ENCODE measurements at regions not wholly inside any gene's neighbourhood (a gene's known extent, or its start where the extent isn't known, plus 50 kb on each side); places are given as distances from the start of the nearest gene placed in this dataset.

- Histone ChIP-seq H3K4me3 (no peak overlapping the region), H3K4me2 (no peak overlapping the region), H3K9me3 (no peaks in the 10 kb centered on the region), H3K4me1 (no peaks in the 10 kb centered on the region), H3K27ac (no peak overlapping the region)
- WGBS (ENCODE audit: missing lambda C conversion rate), result 35% methylated on average over 11 of the region's 11 CpGs
- ChIA-PET POLR2A (no interaction called here), CTCF (interaction anchor here (1.3 kb wide), 1 partner anchor 11 kb away, joined by 3 read pairs; no protein-coding TSS in a partner anchor)
- FAIRE-seq (no peak), DNase-seq (ENCODE audit: low read depth in 1 of 2, low spot score in 1 of 2) (no peak), ATAC-seq (no peak)
- TF ChIP-seq NFE2L2 (conservative IDR thresholded peaks at IDR 0.05; ENCODE audit: low read length) (no peak), BHLHE40 (IDR thresholded peaks at IDR 0.05; ENCODE audit: low read depth, low read length) (no peak), USF2 (IDR thresholded peaks at IDR 0.05) (no peak), MAFK (IDR thresholded peaks at IDR 0.05; ENCODE audit: partially characterized antibody) (peak; percentile 65), ZFP36 (IDR thresholded peaks at IDR 0.05; ENCODE audit: borderline replicate concordance, partially characterized antibody) (no peak), GATA3 (IDR thresholded peaks at IDR 0.05; ENCODE audit: borderline replicate concordance) (no peak)
Observed at GRCh38 chr11:115961159-115962003, 457.2 kb upstream of the CADM1 start.

- Histone ChIP-seq H3K27ac (no peak overlapping the region), H3K4me3 (no peak overlapping the region), H3K4me2 (no peak overlapping the region), H3K4me1 (no peaks in the 10 kb centered on the region), H3K9me3 (no peaks in the 10 kb centered on the region)
- ChIA-PET POLR2A (no interaction called here), CTCF (no interaction called here)
- 67% methylated on average over 21 of the region's 23 CpGs for WGBS (ENCODE audit: missing lambda C conversion rate)
- FAIRE-seq, result no peak
- TF ChIP-seq GATA3 (IDR thresholded peaks at IDR 0.05; ENCODE audit: borderline replicate concordance) (no peak), CHD4 (IDR thresholded peaks at IDR 0.05; ENCODE audit: borderline replicate concordance) (no peak), JUN (IDR thresholded peaks at IDR 0.05) (no peak), TP53 (CRISPR knock-in tag; IDR thresholded peaks at IDR 0.05) (no peak)
- DNase-seq (ENCODE audit: low read depth in 1 of 2, low spot score in 1 of 2), result no peak
- ATAC-seq, result no peak
Observed at GRCh38 chr11:115959081-115959486, 454.9 kb upstream of the CADM1 start.

GRCh38 chr11:115958089-115959000 is 454.1 kb upstream of the CADM1 start:
- Histone ChIP-seq H3K4me2 (no peak overlapping the region), H3K4me1 (no peaks in the 10 kb centered on the region), H3K9me3 (no peaks in the 10 kb centered on the region), H3K4me3 (no peak overlapping the region), H3K27ac (no peak overlapping the region)
- TF ChIP-seq JUNB (IDR thresholded peaks at IDR 0.05) (no peak), ZFP36 (IDR thresholded peaks at IDR 0.05; ENCODE audit: borderline replicate concordance, partially characterized antibody) (no peak), TP53 (CRISPR knock-in tag; IDR thresholded peaks at IDR 0.05) (no peak), MAX (IDR thresholded peaks at IDR 0.05) (no peak), ZC3H11A (IDR thresholded peaks at IDR 0.05) (no peak), HOXB13 (CRISPR knock-in tag; IDR thresholded peaks at IDR 0.05; ENCODE audit: low read depth) (no peak), POLR2A (IDR thresholded peaks at IDR 0.05; ENCODE audit: low read length) (no peak), E2F6 (IDR thresholded peaks at IDR 0.05; ENCODE audit: borderline replicate concordance, low read depth) (no peak), ZSCAN20 (CRISPR knock-in tag; IDR thresholded peaks at IDR 0.05) (no peak), RAD21 (conservative IDR thresholded peaks at IDR 0.05 in 1 of 2, IDR thresholded peaks at IDR 0.05 in 1 of 2) (no peak), RNF2 (IDR thresholded peaks at IDR 0.05; ENCODE audit: borderline replicate concordance, low read depth) (no peak), HOXB5 (CRISPR knock-in tag; IDR thresholded peaks at IDR 0.05) (no peak), NFE2L2 (conservative IDR thresholded peaks at IDR 0.05; ENCODE audit: low read length) (no peak), NPAS2 (CRISPR knock-in tag; IDR thresholded peaks at IDR 0.05; ENCODE audit: borderline replicate concordance) (no peak), PBX3 (IDR thresholded peaks at IDR 0.05) (no peak), SREBF2 (IDR thresholded peaks at IDR 0.05) (no peak), FOXS1 (CRISPR knock-in tag; IDR thresholded peaks at IDR 0.05) (no peak), HES2 (IDR thresholded peaks at IDR 0.05) (no peak), KDM1A (IDR thresholded peaks at IDR 0.05; ENCODE audit: low read depth) (no peak), HEYL (CRISPR knock-in tag; IDR thresholded peaks at IDR 0.05) (no peak)
- ChIA-PET CTCF (interaction anchor here (0.6 kb wide), 1 partner anchor 820 kb away, joined by 3 read pairs; no protein-coding TSS in a partner anchor), POLR2A (no interaction called here)
- 65% methylated on average over 15 of the region's 20 CpGs for WGBS (ENCODE audit: missing lambda C conversion rate)
- no peak for FAIRE-seq
- no peak for ATAC-seq
- no peak for DNase-seq (ENCODE audit: low read depth in 1 of 2, low spot score in 1 of 2)
